H1 (cell line): ENCODE measurements at regions not wholly inside any gene's neighbourhood (a gene's known extent, or its start where the extent isn't known, plus 50 kb on each side); places are given as distances from the start of the nearest gene placed in this dataset.

Experiments
- CTCF ChIA-PET: fragments of 300-600 bp; sonication (Branson Sonifier 250); formaldehyde crosslinking; loops from one replicate; lab custom pipeline; 2021; ENCODE audit not compliant: partially characterized antibody; lab: Charles Lee
- POLR2A ChIA-PET: fragments of 300-600 bp; sonication (Branson Sonifier 250); formaldehyde crosslinking; loops from one replicate; lab custom pipeline; 2021; ENCODE audit warnings: inconsistent platforms; ENCODE audit not compliant: partially characterized antibody; lab: Charles Lee
- DNase-seq, 2 experiments: peaks; one replicate each; pipeline versions ENCODE4 v3.0.0 to v3.0.0-alpha.2; 2010 to 2022; ENCODE audit warnings: low spot score in 2 of 2, low read depth in 1 of 2, mixed read lengths in 1 of 2
- FAIRE-seq: peaks from 2 replicates; lab custom pipeline; 2011; peaks lifted over from hg19 to GRCh38; lab: Jason Lieb, UNC
- H2AFZ ChIP-seq: 2 replicates; pipeline ENCODE4 v1.8.1; 2012; ENCODE audit warnings: low read length, inconsistent platforms
- H2AK5ac ChIP-seq: 2 replicates; pipeline ENCODE4 v1.6.1; 2013; ENCODE audit warnings: low read depth, low read length
- H2BK120ac ChIP-seq: replicated peaks from 2 replicates; pipeline ENCODE3; 2013; ENCODE audit warnings: low read depth, low read length, inconsistent platforms
- H2BK12ac ChIP-seq: 2 replicates; pipeline ENCODE4 v1.6.1; 2013; ENCODE audit warnings: low read depth, low read length
- H2BK15ac ChIP-seq: 2 replicates; pipeline ENCODE4 v1.6.1; 2013; ENCODE audit warnings: low read length
- H2BK20ac ChIP-seq: 2 replicates; pipeline ENCODE4 v1.6.1; 2013; ENCODE audit warnings: low read length
- H2BK5ac ChIP-seq: 2 replicates; pipeline ENCODE4 v1.6.1; 2013; ENCODE audit warnings: low read depth, low read length
- H3K14ac ChIP-seq: 2 replicates; pipeline ENCODE4 v1.6.1; 2013; ENCODE audit warnings: inconsistent platforms; ENCODE audit not compliant: insufficient read length
- H3K18ac ChIP-seq: 2 replicates; pipeline ENCODE4 v1.6.1; 2013; ENCODE audit warnings: low read length; ENCODE audit errors: extremely low read depth
- H3K23ac ChIP-seq: 2 replicates; pipeline ENCODE4 v1.6.1; 2013; ENCODE audit warnings: inconsistent platforms; ENCODE audit not compliant: insufficient read length
- H3K23me2 ChIP-seq: 2 replicates; pipeline ENCODE4 v1.6.1; 2013; ENCODE audit warnings: low read depth, low read length
- H3K27ac ChIP-seq: 2 replicates; pipeline ENCODE4 v1.6.1; 2011; ENCODE audit warnings: low read depth, low read length, inconsistent platforms
- H3K27me3 ChIP-seq, 4 experiments: replicated peaks in 1 of 4; 1 replicate in 1 of 4; 2 replicates in 3 of 4; pipeline versions ENCODE4 v1.6.1 to v1.8.1; 2011 to 2013; ENCODE audit warnings: low read length in 3 of 4, mild to moderate bottlenecking in 3 of 4, inconsistent platforms in 2 of 4, mixed read lengths in 2 of 4, moderate library complexity in 1 of 4; ENCODE audit not compliant: control insufficient read depth in 3 of 4, insufficient read depth in 3 of 4; ENCODE audit errors: extremely low read depth in 1 of 4
- H3K36me3 ChIP-seq, 4 experiments: 2 replicates each; pipeline versions ENCODE4 v1.6.1 to v1.8.1; 2011 to 2013; ENCODE audit warnings: mild to moderate bottlenecking in 4 of 4, low read length in 3 of 4, moderate library complexity in 2 of 4, control low read depth in 1 of 4, inconsistent platforms in 1 of 4; ENCODE audit not compliant: insufficient read depth in 4 of 4, control insufficient read depth in 2 of 4
- H3K4ac ChIP-seq: replicated peaks from 2 replicates; pipeline ENCODE3; 2013; ENCODE audit warnings: low read length, low read depth, mixed read lengths, inconsistent platforms; ENCODE audit not compliant: insufficient read length
- H3K4me1 ChIP-seq, 4 experiments: replicated peaks in 1 of 4; 1 replicate in 1 of 4; 2 replicates in 3 of 4; pipeline versions ENCODE4 v1.6.1 to v1.8.1; 2011 to 2013; ENCODE audit warnings: low read length in 3 of 4, inconsistent platforms in 2 of 4, mixed read lengths in 1 of 4; ENCODE audit not compliant: insufficient read depth in 4 of 4, control insufficient read depth in 3 of 4
- H3K4me2 ChIP-seq, 2 experiments: 2 replicates each; pipeline versions ENCODE4 v1.6.1 to v1.8.1; 2011 to 2013; ENCODE audit warnings: low read depth in 2 of 2, low read length in 2 of 2, control low read depth in 1 of 2, inconsistent platforms in 1 of 2, mild to moderate bottlenecking in 1 of 2; ENCODE audit not compliant: insufficient read depth in 1 of 2
- H3K4me3 ChIP-seq, 4 experiments: fragments of 200-600, 300-600 bp in 1 of 4; sonication (generic), shearing (Covaris generic), sonication (Bioruptor Twin) in 1 of 4; 2 replicates each; pipeline versions ENCODE4 v1.5.1 to v1.8.1; 2011 to 2016; ENCODE audit warnings: low read length in 4 of 4, low read depth in 3 of 4, control low read depth in 2 of 4, inconsistent platforms in 2 of 4, mild to moderate bottlenecking in 2 of 4, mixed read lengths in 1 of 4, moderate library complexity in 1 of 4; ENCODE audit not compliant: insufficient read depth in 2 of 4; ENCODE audit errors: extremely low read depth in 1 of 4
- H3K56ac ChIP-seq: replicated peaks from 2 replicates; pipeline ENCODE3; 2013; ENCODE audit warnings: low read depth, mild to moderate bottlenecking, mixed read lengths, low read length, inconsistent platforms; ENCODE audit not compliant: insufficient read length
- H3K79me1 ChIP-seq: 2 replicates; pipeline ENCODE4 v1.6.1; 2013; ENCODE audit warnings: low read depth, low read length, control low read depth
- H3K79me2 ChIP-seq, 2 experiments: 2 replicates each; pipeline versions ENCODE4 v1.6.1 to v1.8.1; 2012 to 2013; ENCODE audit warnings: low read length in 2 of 2, mild to moderate bottlenecking in 2 of 2, inconsistent platforms in 1 of 2; ENCODE audit not compliant: insufficient read depth in 2 of 2, control insufficient read depth in 1 of 2
- H3K9ac ChIP-seq, 4 experiments: replicated peaks in 1 of 4; 1 replicate in 1 of 4; 2 replicates in 3 of 4; pipeline versions ENCODE4 v1.6.1 to v1.8.1; 2011 to 2013; ENCODE audit warnings: low read depth in 3 of 4, low read length in 3 of 4, control low read depth in 2 of 4, mild to moderate bottlenecking in 2 of 4, moderate library complexity in 2 of 4, inconsistent platforms in 1 of 4; ENCODE audit errors: extremely low read depth in 1 of 4
- H3K9me3 ChIP-seq, 2 experiments: 2 replicates each; pipeline versions ENCODE4 v1.6.1 to v1.8.1; 2012 to 2013; ENCODE audit warnings: mild to moderate bottlenecking in 2 of 2, moderate library complexity in 2 of 2, control low read depth in 1 of 2, inconsistent platforms in 1 of 2, low read depth in 1 of 2, low read length in 1 of 2, mixed read lengths in 1 of 2; ENCODE audit not compliant: insufficient read depth in 2 of 2
- H4K20me1 ChIP-seq, 2 experiments: replicated peaks in 1 of 2; 2 replicates each; pipeline versions ENCODE3 to v1.8.1; 2011 to 2013; ENCODE audit warnings: inconsistent platforms in 2 of 2, low read length in 2 of 2, mild to moderate bottlenecking in 1 of 2; ENCODE audit not compliant: insufficient read depth in 2 of 2, control insufficient read depth in 1 of 2
- H4K5ac ChIP-seq: 2 replicates; pipeline ENCODE4 v1.6.1; 2013; ENCODE audit warnings: low read length, low read depth, mixed read lengths, inconsistent platforms; ENCODE audit not compliant: insufficient read length
- H4K8ac ChIP-seq: 2 replicates; pipeline ENCODE4 v1.8.0; 2013; ENCODE audit warnings: mild to moderate bottlenecking, moderate library complexity, low read length, inconsistent platforms; ENCODE audit not compliant: insufficient read depth; ENCODE audit errors: extremely low read depth
- H4K91ac ChIP-seq: replicated peaks from 2 replicates; pipeline ENCODE3; 2013; ENCODE audit warnings: low read length, mixed read lengths, inconsistent platforms; ENCODE audit not compliant: insufficient read length
- GABPA ChIP-seq: IDR thresholded peaks from 2 replicates; pipeline ENCODE4 v1.6.1; 2011; ENCODE audit warnings: mild to moderate bottlenecking, low read length, moderate library complexity, borderline replicate concordance; ENCODE audit not compliant: insufficient read depth
- HDAC2 ChIP-seq, 2 experiments: fragments of 300-600 bp in 1 of 2; sonication (generic) in 1 of 2; IDR thresholded peaks; 2 replicates each; pipeline ENCODE4 v1.6.1; 2011 to 2012; ENCODE audit warnings: low read depth in 2 of 2, low read length in 2 of 2, mild to moderate bottlenecking in 2 of 2, moderate library complexity in 2 of 2, borderline replicate concordance in 1 of 2, inconsistent platforms in 1 of 2
- RAD21 ChIP-seq, 2 experiments: IDR thresholded peaks in 1 of 2; conservative IDR thresholded peaks in 1 of 2; 2 replicates each; pipeline ENCODE4 v1.6.1; 2011; ENCODE audit warnings: low read depth in 2 of 2, low read length in 2 of 2, improper control_type of control experiment in 1 of 2, inconsistent platforms in 1 of 2, mild to moderate bottlenecking in 1 of 2, moderate library complexity in 1 of 2
- WGBS, 2 experiments: shearing (Covaris generic) in 1 of 2; methylation state at CpG; one replicate each; pipeline versions ENCODE4 v1.1.6 to v1.1.7; 2013 to 2015; ENCODE audit warnings: low lambda C conversion rate in 2 of 2, mixed read lengths in 2 of 2, inconsistent platforms in 1 of 2, low coverage in 1 of 2, missing lambda C conversion rate in 1 of 2; ENCODE audit not compliant: insufficient replicate concordance in 2 of 2, insufficient coverage in 1 of 2, insufficient read length in 1 of 2; ENCODE audit errors: extremely low coverage in 1 of 2, missing lambda C conversion rate in 1 of 2; 5-methylcytosine and 5-hydroxymethylcytosine counted together

DNA sequence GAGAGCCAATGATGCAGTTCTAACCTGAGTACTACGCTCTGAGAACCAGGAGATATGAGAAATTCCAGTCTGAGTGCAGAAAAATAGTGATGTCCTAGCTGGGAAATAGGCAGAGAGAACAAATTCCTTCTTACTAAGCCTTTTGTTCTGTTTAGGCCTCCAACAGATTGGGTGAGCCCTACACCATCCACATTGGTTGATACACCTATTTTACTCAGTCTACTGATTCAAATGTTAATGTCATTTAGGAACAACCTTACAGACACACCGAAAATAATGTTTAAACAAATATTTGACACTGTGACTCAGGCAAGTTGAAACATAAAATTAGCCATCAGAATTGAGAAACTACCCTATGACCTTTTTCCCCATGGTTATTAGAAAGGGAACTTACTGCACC, 333.9 kb upstream of the IZUMO3 start:
- Histone ChIP-seq H3K23ac (no peak overlapping the region), H3K27ac (no peak overlapping the region), H3K14ac (no peak overlapping the region), H4K8ac (no peak overlapping the region), H2BK120ac (no peak overlapping the region), H2AK5ac (no peak overlapping the region), H3K79me1 (no peaks in the 10 kb centered on the region), H3K27me3 (no peaks in the 10 kb centered on the region), H2BK15ac (no peak overlapping the region), H3K36me3 (no peaks in the 10 kb centered on the region), H2BK20ac (no peak overlapping the region), H4K20me1 (no peaks in the 10 kb centered on the region), H2BK12ac (no peak overlapping the region), H4K5ac (no peak overlapping the region), H3K4me2 (no peak overlapping the region), H4K91ac (no peak overlapping the region), H3K79me2 (no peaks in the 10 kb centered on the region), H2BK5ac (no peak overlapping the region), H3K9ac (no peak overlapping the region), H3K9me3 (no peaks in the 10 kb centered on the region), H3K56ac (no peak overlapping the region), H3K23me2 (no peaks in the 10 kb centered on the region), H3K18ac (no peak overlapping the region), H3K4me3 (no peak overlapping the region), H3K4me1 (peaks cover 0 to 6% (median 0%) of the 10 kb centered on the region in 4 experiments; a peak in 1 of 7 replicates), H2AFZ (no peak overlapping the region), H3K4ac (no peak overlapping the region)
- peak; percentile 7 for FAIRE-seq
- 96% methylated on average over 2 of the region's 2 CpGs; no CpG with 5 or more reads in 1 of the 2 experiments for whole genome bisulfite sequencing, 2 experiments
- CTCF ChIA-PET, result interaction anchor here (1.4 kb wide), 1 partner anchor 9 kb away, joined by 3 read pairs; no protein-coding TSS in a partner anchor
- TF ChIP-seq RAD21 (IDR thresholded peaks at IDR 0.05 in 1 of 2, conservative IDR thresholded peaks at IDR 0.05 in 1 of 2; ENCODE audit: low read depth in 2 of 2, low read length in 2 of 2) (no peak), HDAC2 (IDR thresholded peaks at IDR 0.05; ENCODE audit: borderline replicate concordance in 1 of 2, low read depth in 2 of 2, low read length in 2 of 2) (no peak), GABPA (no peak)
- DNase-seq, result no peak
- POLR2A ChIA-PET, result no interaction called here
